Brain microvascular endothelial cell (primary cell): ENCODE measurements at regions not wholly inside any gene's neighbourhood (a gene's known extent, or its start where the extent isn't known, plus 50 kb on each side); places are given as distances from the start of the nearest gene placed in this dataset.

Experiments used
- DNase-seq: peaks from one replicate; pipeline ENCODE4 v3.0.0-alpha.2; 2020
- H3K27ac ChIP-seq: fragments of 250-450 bp; sonication (Bioruptor Pico); 2 replicates; pipeline ENCODE4 v1.5.1; 2020; ENCODE audit warnings: mild to moderate bottlenecking, moderate library complexity
- H3K27me3 ChIP-seq: fragments of 250-450 bp; sonication (Bioruptor Pico); replicated peaks from 2 replicates; pipeline ENCODE4 v1.5.1; 2020; ENCODE audit warnings: mild to moderate bottlenecking
- H3K36me3 ChIP-seq: fragments of 250-450 bp; sonication (Bioruptor Pico); replicated peaks from 2 replicates; pipeline ENCODE4 v1.5.1; 2020; ENCODE audit warnings: mild to moderate bottlenecking
- H3K4me3 ChIP-seq: 2 replicates; pipeline ENCODE4 v1.5.1; 2011; ENCODE audit warnings: low read depth, mild to moderate bottlenecking, control low read depth, low read length, moderate library complexity
- CTCF ChIP-seq: IDR thresholded peaks from 2 replicates; pipeline ENCODE4 v1.5.1; 2011; ENCODE audit warnings: low read depth, mild to moderate bottlenecking, moderate library complexity, low read length, control low read depth, inconsistent platforms; ENCODE audit errors: missing control alignments
- in situ Hi-C: cut with HindIII; loops from 2 replicates; pipeline ENCODE4 v1.10.0; 2017; ENCODE audit warnings: low sequenced_read_pairs, low pct_ligation_motif_present

- TF ChIP-seq CTCF, result no peak
- in situ Hi-C loops, result no loop called here
- no peaks in the 10 kb centered on the region for H3K36me3 ChIP-seq
- no peak overlapping the region for H3K27ac ChIP-seq
- H3K4me3 ChIP-seq, result no peak overlapping the region
- H3K27me3 ChIP-seq, result no peaks in the 10 kb centered on the region
- DNase-seq, result no peak
Observed at GRCh38 chr12:5232826-5233500, 189.3 kb downstream of the KCNA5 start.

- no peak for TF ChIP-seq CTCF
- Histone ChIP-seq H3K36me3 (no peaks in the 10 kb centered on the region), H3K27me3 (no peaks in the 10 kb centered on the region), H3K27ac (no peak overlapping the region), H3K4me3 (no peak overlapping the region)
- in situ Hi-C loops, result no loop called here
- no peak for DNase-seq
Observed at GRCh38 chr12:5236022-5236640, 192.5 kb downstream of the KCNA5 start.

GRCh38 chr12:5242440-5242839 is 189.5 kb upstream of the NTF3 start:
- H3K27me3 ChIP-seq, result no peaks in the 10 kb centered on the region
- no peak for TF ChIP-seq CTCF
- no peaks in the 10 kb centered on the region for H3K36me3 ChIP-seq
- H3K27ac ChIP-seq, result no peak overlapping the region
- DNase-seq, result no peak
- in situ Hi-C loops, result no loop called here
- no peak overlapping the region for H3K4me3 ChIP-seq

- in situ Hi-C loops, result no loop called here
- DNase-seq, result no peak
- H3K36me3 ChIP-seq, result no peaks in the 10 kb centered on the region
- no peak overlapping the region for H3K4me3 ChIP-seq
- no peaks in the 10 kb centered on the region for H3K27me3 ChIP-seq
- no peak for TF ChIP-seq CTCF
- no peak overlapping the region for H3K27ac ChIP-seq
Observed at GRCh38 chr12:5243014-5243413, 188.9 kb upstream of the NTF3 start.

GRCh38 chr12:5244513-5244972 is 187.4 kb upstream of the NTF3 start:
- in situ Hi-C loops, result no loop called here
- Histone ChIP-seq H3K36me3 (no peaks in the 10 kb centered on the region), H3K4me3 (no peak overlapping the region), H3K27ac (no peak overlapping the region), H3K27me3 (no peaks in the 10 kb centered on the region)
- no peak for DNase-seq
- no peak for TF ChIP-seq CTCF
